Neural progenitor cell (in vitro differentiated cells): ENCODE measurements at regions not wholly inside any gene's neighbourhood (a gene's known extent, or its start where the extent isn't known, plus 50 kb on each side); places are given as distances from the start of the nearest gene placed in this dataset.

Experiments used
- CTCF ChIP-seq: fragments of 200-600 bp; sonication (generic); IDR thresholded peaks from 2 replicates; pipeline ENCODE4 v1.5.1; 2017; ENCODE audit warnings: antibody characterized with exemption, mild to moderate bottlenecking
- EZH2 ChIP-seq: fragments of 200-600 bp; sonication (generic); IDR thresholded peaks from 2 replicates; pipeline ENCODE4 v1.6.1; 2017; ENCODE audit warnings: antibody characterized with exemption, mild to moderate bottlenecking, moderate library complexity
- EZH2phosphoT487 ChIP-seq: fragments of 200-600 bp; sonication (generic); IDR thresholded peaks from 2 replicates; pipeline ENCODE4 v1.6.1; 2017; ENCODE audit warnings: antibody characterized with exemption

GRCh38 chr15:95194746-95195145 lies 963.4 kb downstream of the MCTP2 start:
- no peak for TF ChIP-seq CTCF
- TF ChIP-seq EZH2 = no peak
- TF ChIP-seq EZH2phosphoT487 = no peak
